ENCODE measurements at regions not wholly inside any gene's neighbourhood (a gene's known extent, or its start where the extent isn't known, plus 50 kb on each side); places are given as distances from the start of the nearest gene placed in this dataset.

DNA sequence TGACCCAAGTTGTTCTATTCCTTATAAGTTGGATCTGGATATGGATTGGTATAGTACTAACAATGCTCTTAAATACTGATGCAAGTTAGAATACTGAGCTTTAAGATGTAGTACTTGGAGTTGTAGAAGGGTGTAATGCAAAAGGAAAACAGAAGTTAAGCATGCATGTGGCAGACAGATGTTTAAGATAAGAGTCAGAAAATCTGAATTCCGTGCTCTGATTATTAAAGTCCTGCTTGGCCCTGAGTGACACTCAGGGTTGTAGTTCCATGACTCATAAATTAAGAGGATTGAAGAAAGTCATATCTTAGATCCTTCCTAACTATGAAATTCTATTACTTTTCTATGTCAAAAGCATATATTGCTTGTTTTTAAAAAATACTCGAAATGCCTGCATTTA, 250.6 kb downstream of the RPRM start:
- no peak for DNase-seq (ENCODE audit: low spot score)
- TF ChIP-seq CTCF (IDR thresholded peaks at IDR 0.05; ENCODE audit: extremely low read depth, missing control alignments), result no peak

DNA sequence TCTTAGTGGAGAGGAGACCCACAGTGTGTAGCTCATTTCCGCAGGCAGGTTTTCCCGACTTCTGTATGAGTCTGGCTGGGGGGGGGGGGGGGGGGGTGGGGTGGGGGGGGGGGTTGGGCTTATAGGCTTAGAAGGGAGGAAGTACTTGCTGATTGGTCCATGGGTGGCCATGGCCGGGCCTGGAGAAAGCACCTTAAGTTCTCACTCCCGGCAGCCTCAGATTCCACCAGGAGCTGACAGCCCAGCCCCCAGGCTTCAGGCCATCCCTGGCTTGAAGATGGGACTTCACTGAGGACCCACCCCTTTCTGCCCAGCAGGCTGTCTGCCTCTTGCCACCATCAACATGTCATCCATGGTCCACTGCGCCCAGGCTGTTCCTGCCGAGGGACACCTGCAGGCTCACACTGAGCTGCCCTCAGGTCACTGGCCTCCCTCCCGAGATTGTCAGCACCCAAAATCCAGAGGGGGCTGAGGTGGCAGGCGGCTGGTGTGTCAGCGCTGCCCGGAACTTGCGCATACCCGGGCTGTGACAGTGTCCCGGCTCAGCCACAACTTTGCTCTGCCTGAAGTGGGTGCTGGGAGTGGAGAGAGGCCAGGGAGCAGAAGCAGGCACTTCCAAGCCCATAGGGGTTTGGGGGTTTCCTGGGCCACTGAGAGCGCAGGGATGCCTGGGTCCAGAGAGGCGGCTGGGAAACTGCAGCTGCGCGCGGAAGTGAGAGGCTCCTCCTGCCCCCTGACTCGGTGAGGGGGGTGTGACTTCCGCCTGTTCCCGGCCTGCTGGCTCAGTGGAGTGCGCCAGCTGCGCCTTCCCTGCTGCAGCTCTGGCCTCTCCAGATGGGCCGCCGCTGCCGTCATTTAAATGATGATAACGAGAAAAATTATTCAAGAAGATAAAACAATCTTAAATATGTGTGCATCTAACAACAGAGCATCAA, 256.1 kb downstream of the RPRM start:
- no peak for TF ChIP-seq CTCF (IDR thresholded peaks at IDR 0.05; ENCODE audit: extremely low read depth, missing control alignments)
- no peak for DNase-seq (ENCODE audit: low spot score)

DNA sequence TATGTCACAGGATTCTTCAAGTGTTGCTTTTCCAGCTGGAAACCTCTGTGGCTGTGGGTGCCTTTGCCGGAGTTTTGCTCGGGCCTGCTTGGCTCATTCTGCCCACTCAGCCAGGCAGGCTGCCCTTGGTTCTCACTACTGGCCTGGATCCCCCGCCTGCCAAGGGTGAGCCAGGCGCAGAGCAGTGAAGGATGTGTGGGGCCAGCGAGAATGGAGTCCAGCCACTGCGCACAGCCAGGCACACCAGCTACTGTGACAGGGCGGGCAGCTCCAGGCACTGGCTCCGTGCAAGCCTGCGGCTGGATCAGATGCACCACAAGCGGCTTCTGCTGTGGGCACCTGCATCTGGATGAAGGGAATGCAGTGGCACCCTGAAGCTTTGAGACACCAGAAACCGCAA, 257.1 kb downstream of the RPRM start:
- no peak for DNase-seq (ENCODE audit: low spot score)
- TF ChIP-seq CTCF (IDR thresholded peaks at IDR 0.05; ENCODE audit: extremely low read depth, missing control alignments), result no peak

- TF ChIP-seq CTCF (IDR thresholded peaks at IDR 0.05; ENCODE audit: extremely low read depth, missing control alignments), result no peak
- DNase-seq (ENCODE audit: low spot score), result no peak
These were observed 257.5 kb downstream of the RPRM start for GRCh38 chr2:153221087-153221486.

DNA sequence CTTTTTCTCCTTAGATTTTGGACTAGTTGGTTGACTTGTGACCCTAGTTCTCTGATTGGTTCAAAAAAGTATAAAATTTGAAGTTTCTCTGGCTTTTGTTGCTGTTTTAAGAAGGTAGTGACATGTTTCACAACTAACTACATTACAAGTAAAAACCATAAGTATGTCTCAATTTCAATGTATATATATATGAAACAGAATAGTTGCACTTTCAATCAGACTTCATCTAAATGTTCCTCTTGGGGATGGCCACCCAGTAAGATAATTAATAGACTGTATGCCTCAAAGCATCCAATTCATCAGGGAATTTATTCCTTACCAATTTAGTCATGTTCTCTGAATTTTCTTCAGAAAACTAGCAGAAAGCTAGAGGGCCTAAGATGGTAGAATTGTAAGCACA, 259.7 kb downstream of the RPRM start:
- no peak for TF ChIP-seq CTCF (IDR thresholded peaks at IDR 0.05; ENCODE audit: extremely low read depth, missing control alignments)
- DNase-seq (ENCODE audit: low spot score), result no peak

- no peak for TF ChIP-seq CTCF (IDR thresholded peaks at IDR 0.05; ENCODE audit: extremely low read depth, missing control alignments)
- no peak for DNase-seq (ENCODE audit: low spot score)
These were observed 264.2 kb downstream of the RPRM start for GRCh38 chr2:153214337-153214736.

- no peak for TF ChIP-seq CTCF (IDR thresholded peaks at IDR 0.05; ENCODE audit: extremely low read depth, missing control alignments)
- no peak for DNase-seq (ENCODE audit: low spot score)
These were observed 265.5 kb downstream of the RPRM start for GRCh38 chr2:153213022-153213421.
